Smooth muscle cell (in vitro differentiated cells): ENCODE measurements at regions not wholly inside any gene's neighbourhood (a gene's known extent, or its start where the extent isn't known, plus 50 kb on each side); places are given as distances from the start of the nearest gene placed in this dataset.

Experiments used
- DNase-seq: peaks from one replicate; lab custom pipeline; 2025; ENCODE audit not compliant: unreplicated experiment; lab: John Stamatoyannopoulos, UW
- H2AFZ ChIP-seq: fragments of 200-600 bp; sonication (generic); 2 replicates; pipeline ENCODE4 v1.6.0; 2016; ENCODE audit warnings: antibody characterized with exemption, low read depth, mild to moderate bottlenecking
- H3F3A ChIP-seq: fragments of 200-600 bp; sonication (generic); 2 replicates; pipeline ENCODE4 v1.6.0; 2017; ENCODE audit warnings: antibody characterized with exemption, low read depth
- H3K27ac ChIP-seq: fragments of 200-600 bp; sonication (generic); 2 replicates; pipeline ENCODE4 v1.5.1; 2016; ENCODE audit warnings: low read depth, mild to moderate bottlenecking
- H3K27me3 ChIP-seq: fragments of 200-600 bp; sonication (generic); 2 replicates; pipeline ENCODE4 v1.6.1; 2016; ENCODE audit warnings: low read depth, mild to moderate bottlenecking
- H3K36me3 ChIP-seq: fragments of 200-600 bp; sonication (generic); 2 replicates; pipeline ENCODE4 v1.5.1; 2016; ENCODE audit warnings: low read depth
- H3K4me1 ChIP-seq: fragments of 200-600 bp; sonication (generic); 2 replicates; pipeline ENCODE4 v1.5.1; 2016; ENCODE audit warnings: low read depth
- H3K4me2 ChIP-seq: fragments of 200-600 bp; sonication (generic); 2 replicates; pipeline ENCODE4 v1.6.0; 2016; ENCODE audit warnings: mild to moderate bottlenecking
- H3K4me3 ChIP-seq: fragments of 200-600 bp; sonication (generic); 2 replicates; pipeline ENCODE4 v1.5.1; 2016; ENCODE audit warnings: mild to moderate bottlenecking
- H3K79me2 ChIP-seq: fragments of 200-600 bp; sonication (generic); 2 replicates; pipeline ENCODE4 v1.6.0; 2016; ENCODE audit warnings: low read depth, mild to moderate bottlenecking
- H3K9ac ChIP-seq: fragments of 200-600 bp; sonication (generic); 2 replicates; pipeline ENCODE4 v1.6.0; 2016; ENCODE audit warnings: low read depth
- H3K9me3 ChIP-seq: fragments of 200-600 bp; sonication (generic); replicated peaks from 2 replicates; pipeline ENCODE4 v1.5.1; 2016; ENCODE audit warnings: low read depth
- H4K20me1 ChIP-seq: fragments of 200-600 bp; sonication (generic); 2 replicates; pipeline ENCODE4 v1.6.0; 2016; ENCODE audit warnings: low read depth
- WGBS: methylation state at CpG from one replicate; pipeline ENCODE4 v1.1.7; 2016; ENCODE audit warnings: low lambda C conversion rate; 5-methylcytosine and 5-hydroxymethylcytosine counted together
- TF ChIP-seq, protein P1 (sequence below): fragments of 200-600 bp; sonication (generic); IDR thresholded peaks from 2 replicates; pipeline ENCODE4 v1.5.1; 2017; ENCODE audit warnings: borderline replicate concordance, mild to moderate bottlenecking, antibody characterized with exemption; ENCODE audit not compliant: insufficient read depth, poor library complexity, severe bottlenecking

DNA sequence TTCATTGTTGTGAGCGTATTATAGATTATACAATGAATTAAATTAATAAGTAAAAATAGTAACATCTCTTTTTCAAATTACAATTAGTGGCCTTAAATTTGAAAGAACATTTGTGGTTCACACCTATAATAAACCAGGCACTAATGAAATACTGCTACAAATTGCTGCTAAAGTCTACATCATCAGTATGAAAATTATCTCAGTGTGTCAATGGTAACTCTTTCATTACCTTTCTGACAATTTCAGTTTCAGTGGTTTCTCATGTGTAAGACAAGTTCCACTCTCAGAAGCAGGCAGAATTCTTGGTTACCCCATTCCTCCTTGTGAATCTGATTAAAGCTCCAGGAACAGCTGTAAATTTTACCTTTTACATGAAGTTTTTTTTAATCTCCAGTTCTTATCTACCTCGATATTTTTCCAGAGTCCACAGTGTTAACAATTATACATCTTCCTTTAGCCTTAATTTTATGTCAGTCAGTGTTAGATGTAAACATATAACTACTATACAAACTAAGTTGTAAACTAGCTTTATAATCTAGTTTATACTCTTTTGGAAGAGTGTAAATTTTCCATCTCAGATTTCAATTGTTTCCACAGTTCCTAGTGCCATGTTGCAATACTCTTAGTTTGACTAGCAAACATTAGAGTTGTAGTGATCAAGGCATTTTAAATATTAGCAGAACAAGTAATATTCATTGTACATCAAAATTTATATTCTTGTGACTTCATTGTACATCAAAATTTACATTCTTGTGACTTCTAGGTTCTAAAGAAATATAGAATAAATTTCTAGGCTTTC is 1038.4 kb downstream of the EPHA7 start:
- Histone ChIP-seq H3K4me2 (no peak overlapping the region), H3K36me3 (no peaks in the 10 kb centered on the region), H3K27ac (no peak overlapping the region), H3K27me3 (no peaks in the 10 kb centered on the region), H3K79me2 (no peaks in the 10 kb centered on the region), H4K20me1 (no peaks in the 10 kb centered on the region), H3F3A (no peaks in the 10 kb centered on the region), H3K4me1 (no peaks in the 10 kb centered on the region), H3K9ac (no peak overlapping the region), H2AFZ (no peak overlapping the region), H3K4me3 (no peak overlapping the region), H3K9me3 (no peaks in the 10 kb centered on the region)
- no peak for DNase-seq
- TF ChIP-seq, protein P1, sequence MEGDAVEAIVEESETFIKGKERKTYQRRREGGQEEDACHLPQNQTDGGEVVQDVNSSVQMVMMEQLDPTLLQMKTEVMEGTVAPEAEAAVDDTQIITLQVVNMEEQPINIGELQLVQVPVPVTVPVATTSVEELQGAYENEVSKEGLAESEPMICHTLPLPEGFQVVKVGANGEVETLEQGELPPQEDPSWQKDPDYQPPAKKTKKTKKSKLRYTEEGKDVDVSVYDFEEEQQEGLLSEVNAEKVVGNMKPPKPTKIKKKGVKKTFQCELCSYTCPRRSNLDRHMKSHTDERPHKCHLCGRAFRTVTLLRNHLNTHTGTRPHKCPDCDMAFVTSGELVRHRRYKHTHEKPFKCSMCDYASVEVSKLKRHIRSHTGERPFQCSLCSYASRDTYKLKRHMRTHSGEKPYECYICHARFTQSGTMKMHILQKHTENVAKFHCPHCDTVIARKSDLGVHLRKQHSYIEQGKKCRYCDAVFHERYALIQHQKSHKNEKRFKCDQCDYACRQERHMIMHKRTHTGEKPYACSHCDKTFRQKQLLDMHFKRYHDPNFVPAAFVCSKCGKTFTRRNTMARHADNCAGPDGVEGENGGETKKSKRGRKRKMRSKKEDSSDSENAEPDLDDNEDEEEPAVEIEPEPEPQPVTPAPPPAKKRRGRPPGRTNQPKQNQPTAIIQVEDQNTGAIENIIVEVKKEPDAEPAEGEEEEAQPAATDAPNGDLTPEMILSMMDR = no peak
- 87% methylated on average over 2 of the region's 2 CpGs for WGBS

DNA sequence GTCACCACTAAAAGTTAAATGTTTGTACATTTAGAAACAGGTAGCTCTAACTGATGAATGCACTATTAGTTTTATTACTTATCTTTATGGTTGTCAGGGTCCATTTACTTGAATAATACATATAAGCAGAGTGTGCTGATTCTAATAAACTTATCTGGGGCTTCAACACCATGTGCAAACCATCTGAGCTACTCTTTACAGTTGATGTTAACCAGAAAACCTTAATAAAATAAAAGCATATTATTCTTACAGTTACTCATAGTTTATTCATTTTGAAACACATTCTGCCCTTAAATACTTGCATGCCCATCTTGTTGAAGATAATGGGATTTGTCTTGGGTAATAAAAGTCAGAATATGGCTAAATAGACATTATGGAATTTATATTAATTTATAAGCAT is 1042.2 kb downstream of the EPHA7 start:
- no peaks in the 10 kb centered on the region for H4K20me1 ChIP-seq
- H3F3A ChIP-seq = no peaks in the 10 kb centered on the region
- peak overlapping the region; percentile 75 for H2AFZ ChIP-seq
- TF ChIP-seq, protein P1 = no peak
- H3K9me3 ChIP-seq = no peaks in the 10 kb centered on the region
- H3K4me2 ChIP-seq = peak overlapping the region; percentile 51
- H3K4me3 ChIP-seq = no peak overlapping the region
- no peaks in the 10 kb centered on the region for H3K79me2 ChIP-seq
- no peaks in the 10 kb centered on the region for H3K4me1 ChIP-seq
- DNase-seq = no peak
- no peak overlapping the region for H3K9ac ChIP-seq
- H3K36me3 ChIP-seq = no peaks in the 10 kb centered on the region
- H3K27ac ChIP-seq = no peak overlapping the region
- H3K27me3 ChIP-seq = no peaks in the 10 kb centered on the region

DNA sequence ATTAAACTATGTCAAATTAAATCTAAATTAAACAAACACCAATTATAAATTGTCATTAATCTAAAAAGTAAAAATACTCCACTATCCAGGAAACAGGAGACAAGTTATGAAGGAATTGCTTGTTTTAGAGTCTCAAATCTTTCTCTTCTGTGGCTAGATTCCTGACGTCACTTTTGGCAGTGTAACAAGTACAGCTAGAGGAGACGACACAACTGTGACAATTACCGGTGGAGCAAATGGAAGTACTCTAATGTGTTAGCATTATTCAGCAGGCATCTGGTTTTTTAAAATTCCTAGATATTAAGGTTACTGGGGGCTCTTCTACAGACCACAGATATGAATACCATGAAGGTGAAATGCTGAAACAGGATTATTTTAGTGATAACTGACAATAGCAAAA is 1042.7 kb downstream of the EPHA7 start:
- no peak for DNase-seq
- Histone ChIP-seq H3K79me2 (no peaks in the 10 kb centered on the region), H3K9me3 (no peaks in the 10 kb centered on the region), H3K9ac (no peak overlapping the region), H3F3A (no peaks in the 10 kb centered on the region), H3K27me3 (no peaks in the 10 kb centered on the region), H3K4me1 (no peaks in the 10 kb centered on the region), H4K20me1 (no peaks in the 10 kb centered on the region), H3K36me3 (no peaks in the 10 kb centered on the region), H2AFZ (peak overlapping the region; percentile 75), H3K4me2 (peak overlapping the region; percentile 51), H3K4me3 (no peak overlapping the region), H3K27ac (no peak overlapping the region)
- WGBS = 26% methylated on average over 3 of the region's 3 CpGs
- TF ChIP-seq, protein P1 = no peak
